ENCODE measurements at regions not wholly inside any gene's neighbourhood (a gene's known extent, or its start where the extent isn't known, plus 50 kb on each side); places are given as distances from the start of the nearest gene placed in this dataset.

- no peak for TF ChIP-seq CTCF (IDR thresholded peaks at IDR 0.05)
- Histone ChIP-seq H3K4me1 (ENCODE audit: low read depth) (no peaks in the 10 kb centered on the region), H3K9me3 (no peaks in the 10 kb centered on the region), H3K36me3 (ENCODE audit: low read depth) (no peaks in the 10 kb centered on the region), H3K4me3 (no peak overlapping the region)
- ATAC-seq (no peak), DNase-seq (no peak)
- intact Hi-C loops (cut with DNase I, micrococcal nuclease): no loop called here
Observed at GRCh38 chr1:214202992-214203391, 78.0 kb upstream of the SMYD2 start.

- intact Hi-C loops (cut with DNase I, micrococcal nuclease): no loop called here
- no peak overlapping the region for H3K4me3 ChIP-seq
- H3K36me3 ChIP-seq (ENCODE audit: low read depth): no peaks in the 10 kb centered on the region
- ATAC-seq (no peak), DNase-seq (no peak)
- no peaks in the 10 kb centered on the region for H3K4me1 ChIP-seq (ENCODE audit: low read depth)
- no peaks in the 10 kb centered on the region for H3K9me3 ChIP-seq
- no peak for TF ChIP-seq CTCF (IDR thresholded peaks at IDR 0.05)
Observed at GRCh38 chr1:214205053-214205452, 75.9 kb upstream of the SMYD2 start.

- TF ChIP-seq CTCF (IDR thresholded peaks at IDR 0.05): no peak
- DNase-seq (no peak), ATAC-seq (no peak)
- H3K4me1 ChIP-seq (ENCODE audit: low read depth): no peaks in the 10 kb centered on the region
- intact Hi-C loops (cut with DNase I, micrococcal nuclease): no loop called here
- no peaks in the 10 kb centered on the region for H3K9me3 ChIP-seq
- no peak overlapping the region for H3K4me3 ChIP-seq
- no peaks in the 10 kb centered on the region for H3K36me3 ChIP-seq (ENCODE audit: low read depth)
Observed at GRCh38 chr1:214208460-214208859, 72.5 kb upstream of the SMYD2 start.

- Histone ChIP-seq H3K9me3 (no peaks in the 10 kb centered on the region), H3K4me1 (ENCODE audit: low read depth) (no peaks in the 10 kb centered on the region), H3K36me3 (ENCODE audit: low read depth) (no peaks in the 10 kb centered on the region), H3K4me3 (no peak overlapping the region)
- intact Hi-C loops (cut with DNase I, micrococcal nuclease): no loop called here
- ATAC-seq (no peak), DNase-seq (no peak)
- no peak for TF ChIP-seq CTCF (IDR thresholded peaks at IDR 0.05)
Observed at GRCh38 chr1:214209260-214209808, 71.6 kb upstream of the SMYD2 start.

- no peak for ATAC-seq
- Histone ChIP-seq H3K4me3 (no peak overlapping the region), H3K36me3 (ENCODE audit: low read depth) (no peaks in the 10 kb centered on the region), H3K4me1 (ENCODE audit: low read depth) (no peaks in the 10 kb centered on the region), H3K9me3 (no peaks in the 10 kb centered on the region)
- DNase-seq: no peak
- no peak for TF ChIP-seq CTCF (IDR thresholded peaks at IDR 0.05)
- intact Hi-C loops (cut with DNase I, micrococcal nuclease): no loop called here
Observed at GRCh38 chr1:214213136-214213535, 67.8 kb upstream of the SMYD2 start.

- H3K36me3 ChIP-seq (ENCODE audit: low read depth): no peaks in the 10 kb centered on the region
- ATAC-seq: no peak
- H3K9me3 ChIP-seq: no peaks in the 10 kb centered on the region
- TF ChIP-seq CTCF (IDR thresholded peaks at IDR 0.05): no peak
- H3K4me1 ChIP-seq (ENCODE audit: low read depth): no peaks in the 10 kb centered on the region
- DNase-seq: no peak
- H3K4me3 ChIP-seq: no peak overlapping the region
- intact Hi-C loops (cut with DNase I, micrococcal nuclease): no loop called here
Observed at GRCh38 chr1:214214851-214215250, 66.1 kb upstream of the SMYD2 start.
